HG02798 (cell line): ENCODE measurements at regions not wholly inside any gene's neighbourhood (a gene's known extent, or its start where the extent isn't known, plus 50 kb on each side); places are given as distances from the start of the nearest gene placed in this dataset.
"Not testable (repeated sequence)": the region's sequence is repeated elsewhere in the genome, so short reads cannot be mapped to it uniquely, and the experiment has no call there.

Experiments
- ATAC-seq: cut with Tn5 transposase; IDR thresholded peaks from one replicate; pipeline ENCODE4 v1.9.1; 2021; ENCODE audit warnings: mild to moderate bottlenecking; ENCODE audit not compliant: unreplicated experiment, poor library complexity

DNA sequence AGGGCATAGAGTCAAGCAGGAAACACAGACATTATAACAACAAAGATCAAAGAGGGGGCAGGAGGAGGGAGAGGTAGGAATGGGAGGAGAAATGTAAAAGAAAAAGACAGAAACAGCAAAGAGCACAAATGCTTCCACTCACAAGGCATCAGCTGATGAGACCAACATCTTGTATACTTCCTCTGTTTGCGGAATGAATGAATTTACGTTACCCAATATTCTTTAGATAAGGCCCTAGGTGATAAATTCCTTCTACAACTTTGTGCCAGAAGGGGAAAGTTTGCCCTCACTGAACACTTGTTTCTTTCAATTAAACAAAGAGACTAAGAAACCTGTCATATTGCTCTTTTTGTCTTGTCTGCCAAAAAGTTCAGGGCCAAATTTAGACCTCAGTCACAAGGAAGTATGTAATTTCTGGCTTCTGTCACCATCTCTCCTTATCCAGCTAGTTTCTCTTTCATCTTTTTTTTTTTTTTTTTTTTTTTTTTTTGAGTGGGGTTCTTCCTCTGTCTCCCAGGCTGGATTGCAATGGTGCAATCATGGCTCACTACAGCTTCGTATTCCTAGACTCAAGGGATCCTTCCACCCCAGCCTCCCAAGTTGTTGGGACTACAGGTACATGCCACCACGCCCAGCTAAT, 116.4 kb upstream of the NANOS1 start:
- ATAC-seq = no peak

DNA sequence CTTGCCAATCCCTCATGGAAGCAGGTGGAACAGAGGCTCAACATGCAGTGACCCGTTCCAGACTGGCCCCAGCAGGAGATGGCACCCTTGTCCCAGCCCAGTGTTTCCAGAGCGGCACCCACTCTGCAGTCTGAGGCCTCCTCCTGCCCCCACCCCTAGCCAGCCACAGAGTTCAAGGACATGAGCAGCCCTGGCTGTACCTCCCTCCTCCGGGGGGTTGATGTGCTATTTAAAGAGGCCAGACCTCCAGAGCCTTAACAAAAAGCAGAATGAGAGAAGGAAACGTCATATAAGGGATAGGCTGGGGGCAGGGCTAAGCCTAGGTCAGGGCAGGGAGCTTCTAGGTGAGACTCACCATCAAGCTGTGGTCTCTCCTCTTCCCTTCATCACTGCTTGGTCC, 115.7 kb upstream of the NANOS1 start:
- ATAC-seq = no peak

DNA sequence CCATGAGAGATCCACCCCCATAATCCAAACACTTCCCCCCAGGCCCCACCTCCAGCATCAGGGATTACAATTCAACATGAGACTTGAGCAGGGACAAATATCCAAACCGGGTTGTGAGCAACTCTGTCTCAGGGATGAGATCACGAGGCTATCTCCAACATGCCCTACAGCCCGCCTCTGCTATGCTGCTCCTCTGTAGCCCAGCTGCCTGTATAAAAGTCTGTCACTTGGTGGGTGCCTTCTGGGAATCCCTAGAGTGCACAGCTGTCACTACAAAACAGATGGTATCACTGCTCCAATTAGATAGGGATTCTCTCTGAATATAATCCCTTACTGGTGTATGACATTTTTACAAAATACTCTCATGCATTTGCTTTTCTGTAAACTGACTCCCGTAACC, 114.9 kb upstream of the NANOS1 start:
- no peak for ATAC-seq

DNA sequence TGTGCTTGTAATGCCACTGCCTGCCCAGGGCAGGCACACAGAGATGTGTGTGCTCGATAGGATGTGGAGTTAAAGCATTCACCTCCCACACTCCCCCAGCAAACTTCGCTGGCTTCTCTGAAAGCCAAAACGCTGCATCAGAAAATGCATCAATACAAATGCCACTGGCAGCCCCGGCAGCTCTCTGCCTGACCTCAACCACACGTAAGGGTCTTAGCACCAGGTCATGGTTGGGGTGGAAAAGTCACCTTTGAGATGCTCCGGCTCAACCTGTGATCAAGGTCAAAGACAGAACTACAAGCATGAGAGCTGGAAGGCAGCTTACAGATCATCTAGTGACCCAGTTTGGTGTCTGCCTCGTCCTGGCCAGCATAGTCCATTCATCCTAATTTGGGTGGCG, 114.4 kb upstream of the NANOS1 start:
- no peak for ATAC-seq

DNA sequence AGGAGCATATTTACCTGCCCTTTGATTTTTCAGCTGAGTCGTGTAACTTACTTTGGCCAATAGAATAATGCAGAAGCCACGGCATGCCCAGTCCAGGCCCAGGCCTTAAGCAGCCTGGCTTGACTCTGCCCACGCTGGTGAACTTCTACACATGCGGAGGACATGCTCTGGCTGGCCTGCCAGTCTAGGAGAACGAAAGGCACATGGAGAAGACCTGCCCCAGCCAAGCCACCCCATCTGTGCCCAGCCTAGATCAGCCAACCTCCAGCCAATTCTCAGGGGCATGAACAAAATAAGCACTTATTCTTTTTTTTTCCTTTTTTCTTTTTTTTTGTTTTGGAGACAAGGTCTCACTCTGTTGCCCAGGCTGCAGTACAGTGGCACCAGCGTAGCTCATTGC, 112.7 kb upstream of the NANOS1 start:
- no peak for ATAC-seq

DNA sequence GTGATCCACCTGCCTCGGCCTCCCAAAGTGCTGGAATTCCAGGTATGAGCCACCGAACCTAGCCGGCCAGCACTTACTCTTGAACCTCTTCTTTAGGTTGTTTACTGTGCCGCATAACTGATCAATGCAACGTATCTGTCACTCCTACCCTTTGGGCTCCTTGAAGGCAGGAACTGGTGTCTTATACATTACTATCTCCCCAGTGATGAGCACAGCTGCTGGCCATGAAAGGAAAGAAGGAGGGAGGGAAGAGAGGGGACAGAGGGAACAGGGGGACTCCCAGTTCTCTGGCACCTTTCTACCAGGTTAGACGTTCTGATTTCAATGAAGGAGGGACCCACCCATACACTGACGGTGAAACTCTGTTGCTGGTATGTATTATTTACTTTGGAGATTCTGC, 111.8 kb upstream of the NANOS1 start:
- ATAC-seq = no peak

DNA sequence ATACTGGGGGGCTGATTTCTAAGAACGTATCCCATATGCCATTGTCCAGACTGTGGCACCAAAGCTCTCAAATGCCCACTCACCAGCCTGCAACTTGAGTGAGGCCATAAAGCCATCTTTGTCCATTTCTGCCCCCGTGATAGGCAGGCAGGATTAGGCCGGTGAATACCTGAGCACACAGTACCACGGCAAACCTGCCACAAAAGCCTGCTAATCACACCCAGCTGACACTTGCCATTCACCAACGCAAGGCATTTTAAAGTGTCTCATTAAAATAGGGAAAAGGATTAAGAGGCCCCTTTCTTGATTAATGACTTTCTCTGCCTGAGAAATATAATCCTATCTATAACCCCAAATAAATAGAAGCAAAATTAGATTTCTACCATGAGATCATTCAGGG, 111.4 kb upstream of the NANOS1 start:
- no peak for ATAC-seq

DNA sequence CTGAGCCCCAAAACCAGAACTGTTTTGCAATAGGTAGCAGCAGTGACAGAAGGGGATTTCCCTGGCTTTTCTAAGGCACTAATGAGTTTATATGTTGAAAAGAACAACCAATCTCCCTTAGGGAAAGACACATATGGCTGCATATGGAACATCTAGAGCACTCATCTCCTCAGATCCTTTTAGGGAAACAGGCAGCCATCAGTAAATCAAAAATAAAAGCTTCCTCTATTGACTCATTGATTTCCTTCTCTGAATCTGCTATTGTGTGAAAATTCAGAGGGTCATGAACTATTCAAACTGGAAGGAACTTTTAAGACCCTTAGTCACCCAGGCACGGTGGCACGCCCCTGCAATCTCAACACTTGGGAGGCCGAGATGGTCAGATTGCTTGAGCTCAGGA, 110.9 kb upstream of the NANOS1 start:
- no peak for ATAC-seq

DNA sequence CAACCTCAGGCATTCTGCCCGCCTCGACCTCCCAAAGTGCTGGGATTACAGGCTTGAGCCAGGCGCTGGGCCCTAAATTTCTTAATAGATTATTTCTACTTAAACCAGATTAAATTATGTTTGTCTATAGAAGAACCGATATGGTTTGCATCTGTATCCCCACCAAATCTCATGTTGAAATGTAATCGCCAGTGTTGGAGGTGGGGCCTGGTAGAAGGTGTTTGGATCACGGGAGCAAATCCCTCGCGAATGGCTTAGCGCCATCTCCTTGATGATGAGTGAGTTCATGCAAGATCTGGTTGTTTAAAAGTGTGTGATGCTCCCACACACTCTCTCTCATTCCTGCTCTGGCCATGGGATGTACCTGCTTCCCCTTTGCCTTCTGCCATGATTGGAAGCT, 109.3 kb upstream of the NANOS1 start:
- ATAC-seq = no peak

DNA sequence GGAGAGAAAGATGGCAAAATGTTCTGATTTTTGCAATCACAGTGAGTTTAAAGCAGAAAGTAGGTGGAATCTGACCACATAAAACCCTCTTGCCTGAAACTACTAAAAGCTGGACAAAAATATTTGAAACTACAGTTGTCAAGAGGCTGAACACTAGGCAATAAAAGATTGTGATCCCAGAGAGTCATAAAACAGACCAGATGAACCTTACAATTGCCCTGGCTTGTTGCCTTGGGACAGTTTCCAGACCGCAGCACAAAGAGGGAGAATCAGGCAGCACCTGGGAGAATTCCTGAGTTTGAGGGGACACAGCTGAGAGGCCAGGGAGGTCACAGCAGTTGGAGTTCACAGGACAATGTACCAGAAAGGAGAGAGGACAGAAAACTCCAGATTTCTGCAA, 107.3 kb upstream of the NANOS1 start:
- no peak for ATAC-seq

DNA sequence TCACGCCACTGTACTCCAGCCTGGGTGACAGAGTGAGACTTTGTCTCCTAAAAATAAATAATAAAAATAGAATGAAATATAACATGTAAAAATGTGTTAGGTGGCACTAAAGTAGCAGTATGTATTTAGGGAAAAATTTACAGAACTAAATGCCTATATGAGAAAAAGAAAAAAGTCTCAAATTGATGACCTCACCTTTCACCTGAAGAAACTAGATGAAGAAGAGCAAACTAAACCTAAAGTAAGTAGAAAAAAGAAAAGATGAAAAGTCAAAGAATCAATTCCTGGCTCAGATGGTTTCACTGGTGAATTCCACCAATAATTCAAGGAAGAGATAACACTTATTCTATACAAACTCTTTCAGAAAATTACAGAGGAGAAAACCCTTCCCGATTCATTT, 106.5 kb upstream of the NANOS1 start:
- ATAC-seq = no peak

DNA sequence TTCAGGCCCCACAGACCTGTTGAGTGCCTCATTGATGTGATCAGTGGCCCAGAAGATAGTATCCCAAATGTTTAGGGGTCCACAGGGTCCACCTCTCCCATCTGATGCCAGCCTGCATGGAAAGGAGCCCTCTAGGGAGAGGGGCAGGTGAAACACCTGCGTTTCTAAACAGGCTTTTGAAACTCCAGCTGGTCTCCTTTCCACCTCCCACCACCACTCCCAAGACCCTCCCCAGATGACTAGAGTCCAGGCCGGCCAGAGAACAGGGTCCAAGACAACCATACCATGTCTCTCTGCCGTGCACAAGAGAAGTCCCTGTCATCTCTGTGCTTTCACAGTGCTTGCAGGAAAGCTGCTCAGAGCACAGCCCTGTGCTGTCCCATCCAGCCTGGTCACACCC, 105.0 kb upstream of the NANOS1 start:
- ATAC-seq = no peak

DNA sequence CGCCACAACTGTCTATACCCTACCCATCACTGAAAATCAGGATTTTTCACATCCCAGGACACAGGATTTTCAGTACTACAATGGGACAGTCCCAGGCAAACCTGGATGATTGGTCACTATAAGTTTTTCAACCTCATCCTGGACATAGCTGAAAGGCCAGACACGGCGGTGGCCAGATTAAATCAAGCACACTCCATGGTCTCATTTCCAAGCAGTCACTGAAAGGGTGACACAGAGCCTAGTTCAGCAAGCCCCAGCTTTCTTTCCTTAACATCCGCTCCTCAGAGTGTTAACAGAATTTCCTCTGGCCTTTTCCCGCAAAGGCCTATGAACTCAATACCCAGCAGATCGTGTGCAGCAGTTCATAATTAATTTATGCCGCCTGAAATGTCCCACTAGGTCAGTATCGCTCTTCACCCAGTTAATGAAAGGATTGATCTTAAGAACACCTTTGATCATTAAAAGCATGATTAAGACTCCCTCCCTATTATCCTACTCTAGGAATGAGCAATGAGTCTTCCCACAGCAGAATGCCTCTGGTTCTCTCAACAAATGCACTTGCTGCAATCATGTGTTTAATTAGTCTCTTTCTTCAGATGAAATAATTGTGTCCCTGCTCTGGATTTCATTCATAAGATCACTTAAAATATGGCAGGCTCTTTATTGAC, 104.0 kb upstream of the NANOS1 start:
- ATAC-seq = no peak

DNA sequence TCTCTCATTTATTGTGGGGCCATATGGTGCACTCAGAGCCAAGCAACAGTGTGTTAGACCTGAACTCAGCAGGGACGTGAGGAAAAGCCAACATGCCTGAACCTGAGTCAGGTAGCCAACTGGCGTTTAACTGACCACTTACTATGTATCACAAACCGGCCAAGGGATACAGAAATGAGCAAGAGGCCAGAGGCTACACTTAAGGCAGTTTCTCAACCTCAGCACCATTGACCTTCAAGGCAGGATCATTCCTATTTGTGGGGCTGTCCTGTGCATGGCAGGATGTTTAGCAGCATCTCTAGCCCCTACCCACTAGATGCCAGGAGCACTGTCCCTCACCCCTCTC, 103.5 kb upstream of the NANOS1 start:
- no peak for ATAC-seq

DNA sequence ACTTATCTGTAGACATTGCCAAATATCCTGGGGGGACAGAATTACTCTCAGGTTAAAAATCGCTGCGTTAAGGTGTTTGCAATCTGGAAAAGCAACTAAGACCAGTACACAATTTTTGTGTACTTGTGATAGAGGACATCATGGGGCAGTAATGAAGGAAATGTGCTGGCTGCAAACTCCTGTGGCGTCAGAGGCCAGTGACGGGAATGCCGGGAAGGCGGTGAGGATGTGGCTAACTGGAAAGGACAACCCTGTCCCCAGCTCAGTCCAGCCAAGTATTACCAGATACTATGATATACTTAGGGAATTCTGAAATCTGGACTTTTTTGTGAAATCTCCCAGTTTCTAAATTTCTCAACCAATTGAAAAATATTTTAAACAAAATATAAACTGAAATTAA, 103.1 kb upstream of the NANOS1 start:
- no peak for ATAC-seq

DNA sequence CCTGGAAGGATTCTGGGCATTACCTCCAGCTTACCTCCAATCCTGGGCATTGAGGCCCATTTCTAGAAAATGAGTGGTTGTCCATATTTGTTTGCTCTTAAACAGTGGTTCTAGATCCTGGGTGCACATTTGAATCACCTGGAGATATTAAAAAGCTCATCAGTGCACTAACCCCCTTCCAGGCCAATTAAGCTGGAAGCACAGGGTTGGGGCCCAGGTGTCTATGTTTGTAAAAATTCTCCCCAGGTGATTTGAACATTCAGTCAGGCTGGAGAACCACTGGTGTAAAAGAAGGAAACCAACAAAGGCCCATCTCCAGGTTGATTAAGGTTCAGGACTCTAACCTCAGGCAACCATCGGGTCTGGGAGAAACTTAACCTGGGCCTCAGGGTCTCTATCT, 102.6 kb upstream of the NANOS1 start:
- ATAC-seq = no peak

DNA sequence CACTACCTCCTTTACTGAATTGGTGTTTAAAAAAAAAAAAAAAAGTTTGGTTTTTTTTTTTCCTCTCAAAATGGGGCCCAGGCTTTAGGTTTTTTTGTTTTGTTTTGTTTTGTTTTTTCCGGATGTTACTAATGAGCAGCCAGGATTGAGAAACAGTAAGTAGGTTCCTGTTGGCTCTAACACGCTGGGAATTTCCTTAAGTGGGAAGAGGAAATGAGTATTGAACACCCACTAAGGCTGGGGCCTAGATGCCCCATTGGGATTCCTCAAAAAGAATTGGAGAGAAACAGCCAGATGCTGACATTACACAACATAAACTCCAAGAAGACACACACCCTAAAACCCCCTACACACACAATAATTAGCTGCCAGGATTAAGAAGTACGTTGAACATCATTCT, 102.2 kb upstream of the NANOS1 start:
- no peak for ATAC-seq

DNA sequence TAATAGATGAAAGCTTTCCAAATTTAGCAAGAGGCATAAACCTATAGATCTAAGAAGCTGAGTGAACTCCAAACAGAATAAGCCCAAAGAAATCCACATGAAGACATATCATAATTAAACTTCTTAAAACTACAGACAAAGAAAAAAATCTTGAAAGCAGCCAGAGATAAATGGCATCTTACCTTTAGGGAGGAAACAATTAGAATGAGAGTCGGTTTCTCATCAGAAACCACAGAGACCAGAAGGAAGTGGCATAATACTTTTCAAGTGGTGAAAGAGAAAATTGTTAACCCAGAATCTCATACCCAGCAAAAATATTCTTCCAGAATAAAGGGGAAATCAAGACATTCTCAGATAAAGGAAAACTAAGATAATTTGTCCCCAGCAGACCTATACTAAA, 98.9 kb upstream of the NANOS1 start:
- ATAC-seq = no peak

DNA sequence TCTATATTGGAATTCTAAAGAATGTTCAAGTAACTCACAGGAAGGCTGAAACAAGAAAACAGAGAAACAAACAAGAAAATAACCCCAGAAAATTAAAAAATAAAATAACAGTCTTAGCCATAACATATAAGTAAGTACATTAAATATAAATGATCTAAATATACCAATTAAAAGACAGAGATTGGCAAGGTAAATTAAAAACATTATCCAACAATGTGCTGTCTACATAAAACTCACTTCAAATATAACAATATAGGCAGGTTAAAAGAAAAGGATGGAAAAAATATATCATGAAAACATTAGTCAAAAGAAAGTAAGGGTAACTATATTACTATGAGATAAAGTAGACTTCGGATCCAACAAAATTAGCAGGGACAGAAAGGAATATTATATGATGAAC, 98.1 kb upstream of the NANOS1 start:
- no peak for ATAC-seq

DNA sequence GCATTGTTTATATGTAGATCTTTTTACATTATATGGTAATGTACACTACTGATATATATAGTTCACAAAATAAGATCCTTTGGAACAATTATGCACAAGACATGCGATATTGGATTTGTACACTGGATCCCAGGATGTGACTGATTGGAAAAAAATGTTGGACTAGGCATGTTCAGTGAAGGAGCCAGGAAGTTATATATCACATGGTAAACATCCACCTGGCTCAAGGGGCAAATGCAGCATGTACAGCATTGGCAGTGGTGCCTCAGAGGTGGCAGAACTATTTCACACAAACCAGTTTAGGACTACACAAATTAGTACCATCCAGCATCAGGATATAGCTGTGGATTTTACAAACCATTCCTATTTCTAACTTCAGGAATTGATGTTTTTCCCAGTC, 97.4 kb upstream of the NANOS1 start:
- not testable (repeated sequence) for ATAC-seq

DNA sequence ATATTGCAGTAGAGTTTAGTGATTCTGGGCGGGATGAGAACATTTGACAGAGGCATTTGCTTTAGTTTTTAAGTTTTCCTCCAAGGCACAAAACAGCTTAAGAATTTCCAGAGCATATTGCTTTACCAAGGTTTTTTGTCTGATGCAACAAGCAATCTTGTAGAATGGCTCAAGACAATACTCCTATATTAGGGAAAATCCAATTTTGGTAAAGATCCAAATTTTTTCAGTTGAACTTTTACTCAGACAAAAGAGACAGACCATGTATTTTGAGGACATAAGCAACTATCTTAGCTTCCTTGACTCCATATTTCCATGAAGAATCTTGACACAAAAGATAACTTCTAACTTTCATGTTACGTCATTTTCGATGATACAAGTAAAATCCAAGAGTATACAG, 92.3 kb upstream of the NANOS1 start:
- ATAC-seq = no peak

DNA sequence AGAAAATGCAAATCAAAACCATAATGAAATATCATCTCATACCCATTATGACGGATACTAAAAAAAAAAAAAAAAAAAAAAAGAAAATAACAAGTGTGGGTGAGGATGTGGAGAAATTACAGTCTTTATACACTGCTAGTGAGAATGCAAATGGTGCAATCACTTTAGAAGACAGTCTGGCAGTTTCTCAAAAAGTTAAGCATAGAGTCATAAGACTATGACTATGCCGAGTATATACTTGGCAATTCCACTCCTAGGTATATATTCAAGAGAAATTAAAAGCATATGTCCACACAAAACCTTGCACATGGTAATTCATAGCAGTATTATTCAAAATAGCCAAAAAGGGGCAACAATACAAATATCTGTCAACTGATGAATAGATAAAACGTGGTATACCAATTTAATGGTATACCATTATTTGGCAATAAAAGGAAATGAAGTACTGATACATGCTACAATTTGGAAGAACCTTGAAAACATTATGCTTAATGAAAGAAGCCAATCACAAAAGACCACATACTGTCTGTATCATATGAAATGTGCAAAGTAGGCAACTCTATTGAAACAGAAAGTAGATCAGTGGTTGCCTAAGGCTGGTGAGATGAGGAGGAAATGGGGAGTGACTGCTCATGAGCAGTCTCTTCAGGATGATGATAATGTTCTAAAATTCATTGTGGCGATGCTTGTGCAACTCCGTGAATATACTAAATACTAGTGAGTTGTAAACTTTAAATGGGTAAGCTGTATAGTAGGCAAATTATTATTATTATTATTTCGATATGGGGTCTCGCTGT, 90.1 kb upstream of the NANOS1 start:
- no peak for ATAC-seq
